ENCODE measurements at regions not wholly inside any gene's neighbourhood (a gene's known extent, or its start where the extent isn't known, plus 50 kb on each side); places are given as distances from the start of the nearest gene placed in this dataset.

DNA sequence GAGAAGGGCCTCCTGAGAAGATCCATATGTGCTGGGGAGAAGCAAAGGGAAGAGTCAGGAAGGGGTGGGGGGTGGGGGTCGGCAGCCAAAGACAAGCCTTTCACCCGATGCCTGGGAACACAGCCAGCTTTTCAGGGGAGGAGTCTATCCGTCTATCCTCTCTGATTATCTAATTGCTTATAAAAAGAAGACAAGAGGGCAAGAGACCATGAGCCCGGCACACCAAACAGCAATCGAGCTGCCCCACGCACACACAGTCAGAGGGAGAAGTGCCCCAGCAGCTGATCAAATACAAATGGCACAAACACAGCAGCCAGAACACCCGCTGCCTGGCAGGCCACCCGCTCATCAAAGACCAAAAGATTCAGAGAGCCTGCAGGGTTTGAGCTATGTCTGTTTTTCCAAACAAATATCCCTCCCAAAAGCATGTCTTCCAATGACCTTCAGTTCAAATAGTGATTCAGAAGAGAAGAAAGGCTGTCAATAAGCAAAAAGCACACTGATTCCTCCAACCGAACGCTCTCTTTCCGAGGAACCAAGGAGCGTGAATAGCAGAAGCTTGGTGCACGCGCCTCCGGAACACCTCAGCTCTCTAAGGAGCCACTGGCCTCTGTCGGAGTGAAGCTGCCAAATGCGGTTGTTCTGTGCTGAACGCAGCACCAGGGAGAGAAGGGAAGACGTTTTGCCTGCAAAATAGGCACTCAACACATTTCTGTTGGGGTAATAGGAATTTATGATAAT lies 419.2 kb downstream of the OCA2 start:
- DNase-seq (no peak), ATAC-seq (replicated peaks) (no peak)
- Mint-ChIP-seq H3K27me3 (peaks cover 0 to 12% of the 10 kb centered on the region in 2 donors), H3K4me3 (no peak overlapping the region), H3K4me1 (no peaks in the 10 kb centered on the region), H3K36me3 (no peaks in the 10 kb centered on the region), H3K9me3 (no peaks in the 10 kb centered on the region), H3K27ac (no peak overlapping the region)

DNA sequence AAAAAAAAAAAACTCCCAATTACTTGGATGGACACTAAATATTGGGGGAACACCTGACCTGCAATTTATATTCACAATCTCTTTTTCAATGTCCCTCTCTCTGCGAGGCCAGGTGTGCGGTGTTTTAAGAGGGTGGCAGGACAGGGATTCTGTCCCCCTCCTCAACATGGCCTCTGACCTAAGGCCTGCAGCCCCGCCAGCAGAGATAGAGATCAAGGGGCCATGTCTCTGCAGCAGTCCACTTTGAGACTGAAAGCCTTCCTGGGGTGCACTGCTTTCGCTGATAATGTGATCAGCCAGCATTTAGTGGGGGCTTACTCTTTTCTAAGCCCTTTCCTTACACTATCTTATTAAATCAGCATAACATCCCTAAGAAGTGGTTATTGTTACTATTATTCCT lies 419.9 kb downstream of the OCA2 start:
- no peak for DNase-seq
- no peak for ATAC-seq (replicated peaks)
- Mint-ChIP-seq H3K4me3 (no peak overlapping the region), H3K9me3 (no peaks in the 10 kb centered on the region), H3K27me3 (peaks cover 0 to 12% of the 10 kb centered on the region in 2 donors), H3K4me1 (no peaks in the 10 kb centered on the region), H3K27ac (no peak overlapping the region), H3K36me3 (no peaks in the 10 kb centered on the region)

DNA sequence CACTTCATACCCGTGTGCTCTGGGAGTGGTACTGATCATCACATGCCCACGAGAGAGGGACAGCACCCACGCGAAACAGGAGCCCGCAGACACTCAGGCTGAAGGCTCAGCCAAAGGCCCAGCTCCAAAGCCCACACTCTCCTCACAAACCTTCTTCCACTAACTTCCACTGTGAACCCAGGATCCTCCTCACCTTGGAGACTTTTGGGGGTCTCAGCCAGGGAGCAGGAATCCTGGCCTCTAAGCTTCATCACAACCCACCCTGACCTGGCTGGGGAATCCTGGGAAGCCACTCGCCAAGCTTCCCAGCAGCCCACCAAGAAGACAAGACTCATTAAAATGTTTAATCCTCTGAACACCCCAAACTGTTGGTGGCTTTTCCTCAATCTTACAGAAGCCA lies 421.2 kb downstream of the OCA2 start:
- Mint-ChIP-seq H3K27ac (no peak overlapping the region), H3K4me3 (no peak overlapping the region), H3K27me3 (peaks cover 0 to 12% of the 10 kb centered on the region in 2 donors), H3K9me3 (no peaks in the 10 kb centered on the region), H3K4me1 (no peaks in the 10 kb centered on the region), H3K36me3 (no peaks in the 10 kb centered on the region)
- no peak for DNase-seq
- no peak for ATAC-seq (replicated peaks)

DNA sequence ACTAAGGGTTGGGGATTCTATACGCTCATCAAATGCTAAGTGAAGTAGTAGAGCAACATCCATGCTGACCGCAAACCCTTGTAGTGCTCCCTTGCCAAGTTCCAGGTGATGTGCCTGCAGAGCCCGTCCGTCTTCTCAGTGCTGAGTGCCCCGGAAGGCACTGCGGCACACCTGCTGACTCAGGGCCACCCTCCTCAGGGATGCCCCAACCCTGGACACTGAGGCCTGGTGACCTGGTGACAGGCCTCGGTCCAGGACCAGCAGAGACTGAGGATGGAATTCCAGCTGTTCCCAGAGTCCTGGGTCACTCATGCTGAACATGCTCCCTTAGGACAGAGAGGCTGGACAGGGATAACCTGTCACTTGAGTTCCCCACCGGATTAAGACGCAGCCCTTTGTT lies 422.5 kb downstream of the OCA2 start:
- H3K9me3 Mint-ChIP-seq: no peaks in the 10 kb centered on the region
- H3K36me3 Mint-ChIP-seq: no peaks in the 10 kb centered on the region
- DNase-seq (no peak), ATAC-seq (replicated peaks) (no peak)
- no peak overlapping the region for H3K4me3 Mint-ChIP-seq
- H3K27me3 Mint-ChIP-seq: peaks cover 0 to 7% of the 10 kb centered on the region in 2 donors
- H3K27ac Mint-ChIP-seq: no peak overlapping the region
- no peaks in the 10 kb centered on the region for H3K4me1 Mint-ChIP-seq

DNA sequence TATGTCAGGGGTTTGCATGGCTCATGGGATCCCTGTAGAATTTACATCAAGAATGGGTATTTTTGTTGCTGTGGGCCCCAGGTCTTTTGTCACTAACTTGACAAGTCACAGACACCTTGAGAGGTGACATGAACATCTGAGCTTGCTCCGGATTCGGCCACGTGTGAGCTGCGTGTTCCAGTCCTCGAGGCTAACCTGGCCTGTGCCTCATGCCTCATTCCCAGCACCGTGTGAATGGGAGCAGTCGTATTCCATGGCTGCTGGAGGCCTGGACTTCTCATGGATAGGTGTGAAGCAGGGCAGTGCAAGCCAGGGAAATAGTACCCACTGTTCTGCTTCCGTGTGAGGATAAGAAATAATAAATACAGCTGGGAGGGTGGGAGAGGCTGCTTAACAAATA lies 423.5 kb downstream of the OCA2 start:
- DNase-seq (no peak), ATAC-seq (replicated peaks) (no peak)
- Mint-ChIP-seq H3K27me3 (peaks cover 0 to 5% of the 10 kb centered on the region in 2 donors), H3K9me3 (no peaks in the 10 kb centered on the region), H3K4me1 (no peaks in the 10 kb centered on the region), H3K27ac (no peak overlapping the region), H3K36me3 (no peaks in the 10 kb centered on the region), H3K4me3 (no peak overlapping the region)

DNA sequence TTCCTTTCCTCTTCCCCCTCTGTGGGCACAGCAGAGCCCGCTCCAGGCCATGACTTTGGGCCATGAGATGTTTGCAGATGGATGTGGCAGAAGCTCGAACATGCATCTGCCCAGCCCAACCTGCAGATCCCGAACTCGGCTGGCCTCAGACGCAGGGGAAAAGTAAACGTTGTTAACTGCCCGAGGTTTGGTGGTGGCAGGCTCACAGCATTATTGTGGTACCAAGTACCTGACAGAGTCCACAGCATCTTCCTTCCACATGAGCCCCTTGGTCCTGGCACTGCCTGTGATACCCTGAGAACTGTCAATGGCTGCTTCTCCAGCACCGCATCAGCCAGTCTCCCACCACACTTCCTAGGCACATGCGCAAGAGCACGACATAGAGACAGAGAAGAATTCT lies 424.3 kb downstream of the OCA2 start:
- Mint-ChIP-seq H3K9me3 (no peaks in the 10 kb centered on the region), H3K36me3 (no peaks in the 10 kb centered on the region), H3K27ac (no peak overlapping the region), H3K27me3 (no peaks in the 10 kb centered on the region), H3K4me3 (no peak overlapping the region), H3K4me1 (no peaks in the 10 kb centered on the region)
- no peak for ATAC-seq (replicated peaks)
- DNase-seq: no peak

DNA sequence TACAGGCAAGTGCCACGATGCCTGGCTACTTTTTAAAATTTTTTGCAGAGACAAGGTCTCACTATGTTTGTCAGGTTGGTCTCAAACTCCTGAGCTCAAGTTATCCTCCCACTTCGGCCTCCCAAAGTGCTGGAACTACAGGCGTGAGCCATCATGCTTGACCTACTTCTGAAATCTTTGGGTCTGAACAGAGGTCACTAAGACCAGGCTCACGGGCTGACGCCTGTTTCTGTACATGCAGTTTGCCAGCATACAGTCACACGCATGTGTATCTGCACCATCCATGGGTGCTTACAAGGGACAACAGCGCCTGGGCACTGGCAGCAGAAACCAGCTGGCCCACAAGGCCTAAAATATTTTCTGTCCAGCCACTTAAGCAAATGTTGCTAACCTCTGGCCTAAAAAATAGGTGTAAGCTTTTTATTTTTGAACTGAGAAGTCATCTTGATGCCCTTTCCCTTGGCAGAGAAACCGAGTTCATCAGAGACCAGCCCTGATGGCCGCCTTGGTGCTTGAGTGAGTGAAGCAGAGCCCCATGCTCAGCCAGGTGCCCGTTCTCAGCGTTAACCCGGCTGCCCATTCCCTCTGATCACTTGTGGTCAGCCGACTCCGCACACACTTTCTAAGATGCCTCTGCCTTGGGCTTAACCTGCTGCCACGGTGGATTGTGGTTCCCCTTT lies 425.2 kb downstream of the OCA2 start:
- no peaks in the 10 kb centered on the region for H3K36me3 Mint-ChIP-seq
- DNase-seq (no peak), ATAC-seq (replicated peaks) (no peak)
- no peak overlapping the region for H3K27ac Mint-ChIP-seq
- H3K9me3 Mint-ChIP-seq: no peaks in the 10 kb centered on the region
- no peaks in the 10 kb centered on the region for H3K4me1 Mint-ChIP-seq
- H3K4me3 Mint-ChIP-seq: no peak overlapping the region
- H3K27me3 Mint-ChIP-seq: no peaks in the 10 kb centered on the region

DNA sequence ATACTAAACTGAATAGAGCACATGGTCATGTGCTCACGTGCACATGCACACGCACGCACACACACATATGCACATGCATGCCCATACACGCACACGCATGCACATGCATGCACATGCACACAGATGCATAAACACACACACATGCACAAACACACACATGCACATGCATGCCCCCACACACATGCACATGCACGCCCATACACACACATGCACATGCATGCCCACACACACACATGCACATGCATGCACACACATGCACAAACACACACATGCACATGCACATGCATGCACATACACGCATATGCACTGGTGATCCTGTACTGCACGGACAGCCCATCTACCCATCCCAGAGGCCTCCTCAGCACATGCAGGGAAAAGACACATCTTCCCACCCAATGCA lies 426.6 kb downstream of the OCA2 start:
- Mint-ChIP-seq H3K9me3 (no peaks in the 10 kb centered on the region), H3K27me3 (no peaks in the 10 kb centered on the region), H3K27ac (no peak overlapping the region), H3K36me3 (no peaks in the 10 kb centered on the region), H3K4me1 (no peaks in the 10 kb centered on the region), H3K4me3 (no peak overlapping the region)
- ATAC-seq (replicated peaks): no peak
- DNase-seq: no peak

DNA sequence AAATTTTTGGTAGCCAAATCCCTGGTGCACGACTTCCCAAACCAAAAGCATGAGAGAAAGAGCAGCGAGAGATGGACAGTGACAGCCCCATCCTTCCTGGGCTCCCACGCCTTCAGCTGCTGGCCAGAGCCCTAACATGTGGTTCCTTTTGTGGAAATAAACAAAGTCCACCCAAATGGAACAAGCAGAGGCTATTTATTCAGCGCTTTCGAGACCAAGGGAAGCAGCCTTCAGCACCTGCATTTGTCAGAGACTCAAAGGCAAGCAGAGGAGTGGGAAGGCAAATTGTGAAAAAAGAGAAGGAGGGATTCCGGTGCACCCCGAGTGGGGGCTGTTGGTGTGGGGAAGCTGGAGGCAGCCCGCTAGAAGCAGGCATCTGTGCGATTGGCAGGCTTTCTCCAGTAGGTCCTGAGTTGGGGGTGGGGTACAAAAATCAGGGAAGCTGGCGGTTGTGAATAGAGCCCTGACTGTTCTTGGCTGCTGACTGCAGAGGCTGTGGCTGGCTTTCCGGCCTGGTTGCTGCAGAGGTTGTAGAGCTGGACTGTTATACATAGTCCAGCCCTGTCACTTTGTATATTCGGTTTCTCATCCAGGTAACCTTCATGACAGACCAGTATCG lies 427.2 kb downstream of the OCA2 start:
- Mint-ChIP-seq H3K4me3 (no peak overlapping the region), H3K4me1 (no peaks in the 10 kb centered on the region), H3K27ac (no peak overlapping the region), H3K36me3 (no peaks in the 10 kb centered on the region), H3K9me3 (peaks cover 0 to 2% of the 10 kb centered on the region in 2 donors), H3K27me3 (no peaks in the 10 kb centered on the region)
- ATAC-seq (replicated peaks) (no peak), DNase-seq (no peak)

DNA sequence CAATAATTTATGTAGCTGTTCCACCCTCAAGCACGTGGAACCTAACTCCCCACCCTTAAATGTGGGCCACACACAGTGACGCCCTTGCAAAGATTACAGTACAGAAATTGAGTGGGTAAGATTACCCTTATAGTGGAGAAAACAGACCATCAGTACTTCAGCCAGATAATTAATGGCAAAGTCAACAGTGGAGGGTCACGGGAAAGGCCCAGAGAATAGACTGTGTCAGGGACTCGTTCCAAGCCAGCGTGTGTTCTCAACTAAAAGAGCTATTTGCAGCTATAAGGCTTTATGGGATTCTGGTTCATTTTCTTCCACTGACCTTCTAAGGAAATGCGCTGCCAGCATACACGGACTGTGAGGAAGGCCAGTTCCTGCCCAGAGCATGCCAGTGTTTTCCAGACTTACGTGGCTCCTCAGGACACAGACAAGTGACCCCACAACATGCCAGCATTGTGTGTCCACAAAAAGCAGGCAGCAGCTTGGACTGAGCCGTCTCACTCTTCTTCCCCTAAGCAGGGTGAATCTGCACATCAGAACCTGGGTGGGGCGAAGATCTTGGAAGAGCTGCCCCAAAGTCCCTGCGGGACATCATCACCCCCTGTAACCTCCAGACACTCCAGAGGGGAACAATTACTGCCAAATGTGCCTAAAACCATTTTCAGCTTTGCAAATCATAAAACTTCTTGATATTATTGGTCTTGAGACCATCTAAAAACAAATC lies 428.5 kb downstream of the OCA2 start:
- DNase-seq (no peak), ATAC-seq (replicated peaks) (no peak)
- Mint-ChIP-seq H3K4me1 (no peaks in the 10 kb centered on the region), H3K9me3 (peaks cover 0 to 2% of the 10 kb centered on the region in 2 donors), H3K27ac (no peak overlapping the region), H3K27me3 (no peaks in the 10 kb centered on the region), H3K36me3 (no peaks in the 10 kb centered on the region), H3K4me3 (no peak overlapping the region)

DNA sequence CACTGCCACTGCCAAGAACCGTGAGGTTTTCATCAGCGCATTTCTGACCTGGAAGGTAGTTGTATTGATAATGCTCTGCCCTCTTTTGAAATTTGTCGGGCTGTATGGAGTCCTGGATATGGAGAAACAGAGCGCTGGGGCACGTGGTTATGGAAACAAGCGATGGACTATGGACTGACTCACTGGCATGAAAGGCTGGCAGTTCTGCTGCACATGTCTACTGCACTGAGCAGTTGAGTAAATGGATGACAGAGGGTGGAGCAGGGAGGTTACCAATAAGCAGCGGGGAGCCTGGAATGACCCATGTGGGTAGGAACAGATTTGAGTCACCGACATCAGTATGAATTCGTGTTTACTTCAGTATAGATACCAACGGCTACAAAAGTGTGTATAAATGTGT lies 429.5 kb downstream of the OCA2 start:
- DNase-seq (no peak), ATAC-seq (replicated peaks) (no peak)
- H3K4me1 Mint-ChIP-seq: no peaks in the 10 kb centered on the region
- no peak overlapping the region for H3K27ac Mint-ChIP-seq
- peaks cover 0 to 2% of the 10 kb centered on the region in 2 donors for H3K9me3 Mint-ChIP-seq
- no peak overlapping the region for H3K4me3 Mint-ChIP-seq
- no peaks in the 10 kb centered on the region for H3K36me3 Mint-ChIP-seq
- no peaks in the 10 kb centered on the region for H3K27me3 Mint-ChIP-seq

DNA sequence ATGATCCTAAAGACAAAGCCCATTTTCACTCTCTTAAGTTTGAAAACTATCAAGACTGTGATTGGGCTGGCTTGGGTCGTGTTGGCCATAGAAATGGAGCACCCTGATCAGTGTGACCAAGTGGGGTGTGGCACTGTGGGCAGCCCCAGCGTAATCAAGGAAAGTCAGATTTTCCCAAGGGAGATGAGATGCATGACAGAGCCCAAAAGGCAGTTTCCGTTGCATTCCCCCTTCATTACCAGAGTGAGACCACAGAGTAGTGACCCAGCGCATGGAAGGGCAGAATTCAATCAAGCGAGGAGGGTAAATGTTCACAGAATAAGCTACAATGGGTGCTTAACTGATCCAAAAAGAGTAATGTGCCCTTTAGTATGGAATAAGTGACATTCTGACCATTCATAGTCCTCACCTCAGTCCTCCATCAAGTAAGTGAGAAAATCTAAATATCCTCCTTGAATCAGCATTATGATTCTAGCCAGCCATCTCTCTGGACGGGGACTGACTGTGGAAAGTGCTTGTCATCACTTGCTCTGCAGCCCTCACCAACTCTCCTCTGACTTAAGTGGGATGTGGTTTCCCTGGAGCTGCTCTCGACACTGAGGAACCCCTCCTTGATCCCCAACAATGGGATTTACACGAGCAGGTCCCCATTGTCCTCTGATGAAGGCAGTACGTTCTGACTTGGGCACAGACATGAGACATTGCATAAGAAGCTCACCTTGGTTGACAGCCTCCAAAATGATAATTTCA lies 430.5 kb downstream of the OCA2 start:
- Mint-ChIP-seq H3K9me3 (peaks cover 0 to 2% of the 10 kb centered on the region in 2 donors), H3K36me3 (no peaks in the 10 kb centered on the region), H3K27me3 (no peaks in the 10 kb centered on the region), H3K27ac (no peak overlapping the region), H3K4me1 (no peaks in the 10 kb centered on the region), H3K4me3 (no peak overlapping the region)
- ATAC-seq (replicated peaks) (no peak), DNase-seq (no peak)

DNA sequence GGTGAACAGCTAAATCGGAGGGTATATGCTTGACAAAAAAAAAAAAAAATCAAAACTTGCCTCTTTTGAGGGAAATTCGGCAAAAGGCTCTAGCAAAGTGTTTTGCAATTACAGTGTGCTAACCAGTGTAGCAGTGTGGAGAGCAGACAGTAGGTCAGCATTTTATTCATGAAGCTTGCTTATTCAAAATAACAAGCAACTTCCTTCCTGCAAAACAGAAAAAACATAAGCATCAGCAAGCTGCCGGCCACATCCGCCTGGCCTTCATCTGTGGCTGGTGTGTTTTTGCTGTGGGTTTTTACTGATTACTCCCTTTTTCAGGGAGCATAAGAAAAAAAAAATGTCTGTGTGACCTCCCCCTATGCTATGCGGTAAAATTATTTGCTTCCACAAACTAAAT lies 434.1 kb downstream of the OCA2 start:
- Mint-ChIP-seq H3K4me1 (no peaks in the 10 kb centered on the region), H3K27me3 (no peaks in the 10 kb centered on the region), H3K9me3 (peaks cover 0 to 4% of the 10 kb centered on the region in 2 donors), H3K4me3 (no peak overlapping the region), H3K36me3 (no peaks in the 10 kb centered on the region), H3K27ac (no peak overlapping the region)
- DNase-seq (no peak), ATAC-seq (replicated peaks) (no peak)

DNA sequence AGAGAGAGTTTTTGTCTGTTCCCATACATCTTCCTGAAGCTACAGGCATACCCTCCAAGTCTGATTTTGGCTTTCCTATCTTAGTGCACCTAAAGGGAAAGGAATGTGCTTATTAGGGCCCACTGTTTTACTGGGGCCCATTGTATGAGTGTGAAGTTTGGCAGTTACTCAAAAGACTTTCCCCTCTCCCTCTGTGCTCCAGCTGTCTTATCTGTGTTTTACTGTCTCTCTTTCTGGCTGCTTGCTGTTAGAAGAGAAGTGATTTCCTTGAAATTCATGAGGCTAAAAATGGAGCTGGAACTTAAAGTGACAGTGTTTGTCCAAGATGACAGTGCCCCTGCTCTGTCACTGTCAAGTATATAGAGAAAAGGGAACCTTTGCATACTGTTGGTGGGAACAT lies 436.2 kb downstream of the OCA2 start:
- Mint-ChIP-seq H3K9me3 (peaks cover 0 to 4% of the 10 kb centered on the region in 2 donors), H3K36me3 (no peaks in the 10 kb centered on the region), H3K27me3 (no peaks in the 10 kb centered on the region), H3K27ac (no peak overlapping the region), H3K4me3 (no peak overlapping the region), H3K4me1 (no peaks in the 10 kb centered on the region)
- ATAC-seq (replicated peaks) (no peak), DNase-seq (no peak)
